ENCODE measurements at regions not wholly inside any gene's neighbourhood (a gene's known extent, or its start where the extent isn't known, plus 50 kb on each side); places are given as distances from the start of the nearest gene placed in this dataset.

- no peak for TF ChIP-seq RB1 (IDR thresholded peaks at IDR 0.05; ENCODE audit: borderline replicate concordance)
- no peak for TF ChIP-seq USF2 (IDR thresholded peaks at IDR 0.05; ENCODE audit: borderline replicate concordance, low read depth, low read length)
- TF ChIP-seq SUPT20H (IDR thresholded peaks at IDR 0.05; ENCODE audit: borderline replicate concordance, control insufficient read depth, low read depth, low read length), result no peak
- TF ChIP-seq RFX5 (IDR thresholded peaks at IDR 0.05; ENCODE audit: low read depth, low read length), result no peak
- no peak for TF ChIP-seq POLR2AphosphoS5 (IDR thresholded peaks at IDR 0.05; ENCODE audit: low read length)
- TF ChIP-seq ZNF217 (IDR thresholded peaks at IDR 0.05), result no peak
- no peak for TF ChIP-seq SMC3 (IDR thresholded peaks at IDR 0.05; ENCODE audit: borderline replicate concordance, low read length)
- TF ChIP-seq CHD1 (IDR thresholded peaks at IDR 0.05; ENCODE audit: low read depth, low read length), result no peak
- TF ChIP-seq JUNB (IDR thresholded peaks at IDR 0.05), result no peak
- in situ Hi-C loops (cut with MboI) (no loop called here), intact Hi-C loops (cut with micrococcal nuclease; ENCODE audit: unreplicated experiment) (no loop called here)
- SMC1A ChIA-PET (ENCODE audit: uncharacterized antibody, unreplicated experiment), result no interaction called here
- no peak overlapping the region for H3K4me3 ChIP-seq
- FAIRE-seq (no peak), DNase-seq (ENCODE audit: low read depth, low spot score) (no peak), ATAC-seq (no peak)
- H3K27ac ChIP-seq (ENCODE audit: control insufficient read depth, insufficient read depth), result no peak overlapping the region
- RAD21 ChIA-PET (ENCODE audit: unreplicated experiment), result no interaction called here
- H3K27me3 ChIP-seq (replicated peaks in 1 of 2; ENCODE audit: control insufficient read depth in 2 of 2, insufficient read depth in 2 of 2, low read length in 1 of 2), result no peaks in the 10 kb centered on the region
- H3K36me3 ChIP-seq (ENCODE audit: control insufficient read depth in 2 of 2, insufficient read depth in 2 of 2, low read length in 1 of 2), result no peaks in the 10 kb centered on the region
- no peaks in the 10 kb centered on the region for H4K20me1 ChIP-seq (ENCODE audit: control insufficient read depth, insufficient read depth)
- H3K79me2 ChIP-seq (ENCODE audit: control insufficient read depth, insufficient read depth, low read length), result no peaks in the 10 kb centered on the region
- no peak overlapping the region for H2AFZ ChIP-seq (ENCODE audit: control insufficient read depth, low read depth, low read length)
- CTCF ChIA-PET, result no interaction called here
- 20% methylated on average over 2 of the region's 2 CpGs for WGBS (ENCODE audit: insufficient coverage, insufficient replicate concordance, low lambda C conversion rate, missing lambda C conversion rate)
- no peak overlapping the region for H3K9ac ChIP-seq (ENCODE audit: control insufficient read depth, insufficient read depth, low read length)
- no TSS peak for BruUV-seq (replicated peaks)
- no peaks in the 10 kb centered on the region for H3K4me1 ChIP-seq (ENCODE audit: control insufficient read depth, insufficient read depth, low read length)
- H3K4me2 ChIP-seq (ENCODE audit: control insufficient read depth, insufficient read depth), result no peak overlapping the region
- H3K9me3 ChIP-seq (replicated peaks; ENCODE audit: control insufficient read depth, insufficient read depth, low read length), result no peaks in the 10 kb centered on the region; the same call in 2 of the 3 replicates
- POLR2A ChIA-PET, result no interaction called here
These were observed 1541.1 kb downstream of the UQCRFS1 start for GRCh38 chr19:27671876-27672275.

GRCh38 chr19:27660428-27660827, 1552.5 kb downstream of the UQCRFS1 start:
- RAD21 ChIA-PET (ENCODE audit: unreplicated experiment), result no interaction called here
- TF ChIP-seq PBX3 (IDR thresholded peaks at IDR 0.05; ENCODE audit: insufficient replicate concordance, low read depth, low read length) (no peak), IKZF1 (conservative IDR thresholded peaks at IDR 0.05) (no peak), MXI1 (IDR thresholded peaks at IDR 0.05; ENCODE audit: low read depth, low read length) (no peak), TCF3 (IDR thresholded peaks at IDR 0.05; ENCODE audit: borderline replicate concordance, insufficient read depth, low read depth, low read length) (no peak), ZNF207 (IDR thresholded peaks at IDR 0.05; ENCODE audit: borderline replicate concordance) (no peak), ASH2L (IDR thresholded peaks at IDR 0.05; ENCODE audit: borderline replicate concordance, low read depth) (no peak), SUPT20H (IDR thresholded peaks at IDR 0.05; ENCODE audit: borderline replicate concordance, control insufficient read depth, low read depth, low read length) (no peak), CREM (IDR thresholded peaks at IDR 0.05; ENCODE audit: low read depth) (no peak), CHD4 (IDR thresholded peaks at IDR 0.05) (no peak), NR2F1 (conservative IDR thresholded peaks at IDR 0.05) (no peak), ZZZ3 (IDR thresholded peaks at IDR 0.05; ENCODE audit: control insufficient read depth, insufficient read length, low read depth) (no peak), FOS (IDR thresholded peaks at IDR 0.05; ENCODE audit: borderline replicate concordance, extremely low read depth, insufficient read length) (no peak)

More at GRCh38 chr19:27660428-27660827, 1552.5 kb downstream of the UQCRFS1 start:
- Histone ChIP-seq H3K27ac (ENCODE audit: control insufficient read depth, insufficient read depth) (no peak overlapping the region), H3K9ac (ENCODE audit: control insufficient read depth, insufficient read depth, low read length) (no peak overlapping the region), H4K20me1 (ENCODE audit: control insufficient read depth, insufficient read depth) (no peaks in the 10 kb centered on the region), H3K4me1 (ENCODE audit: control insufficient read depth, insufficient read depth, low read length) (no peaks in the 10 kb centered on the region), H3K4me2 (ENCODE audit: control insufficient read depth, insufficient read depth) (no peak overlapping the region), H3K27me3 (replicated peaks in 1 of 2; ENCODE audit: control insufficient read depth in 2 of 2, insufficient read depth in 2 of 2, low read length in 1 of 2) (no peaks in the 10 kb centered on the region), H3K36me3 (ENCODE audit: control insufficient read depth in 2 of 2, insufficient read depth in 2 of 2, low read length in 1 of 2) (no peaks in the 10 kb centered on the region), H2AFZ (ENCODE audit: control insufficient read depth, low read depth, low read length) (no peak overlapping the region), H3K4me3 (no peak overlapping the region), H3K79me2 (ENCODE audit: control insufficient read depth, insufficient read depth, low read length) (no peaks in the 10 kb centered on the region), H3K9me3 (replicated peaks; ENCODE audit: control insufficient read depth, insufficient read depth, low read length) (no peaks in the 10 kb centered on the region; the same call in 2 of the 3 replicates)
- ChIA-PET CTCF (no interaction called here), SMC1A (ENCODE audit: uncharacterized antibody, unreplicated experiment) (no interaction called here), POLR2A (no interaction called here)
- BruUV-seq (replicated peaks), result no TSS peak
- intact Hi-C loops (cut with micrococcal nuclease; ENCODE audit: unreplicated experiment) (no loop called here), in situ Hi-C loops (cut with MboI) (no loop called here)
- no peak for DNase-seq (ENCODE audit: low read depth, low spot score)
- ATAC-seq, result no peak
- 0% methylated on average over 1 of the region's 1 CpG for WGBS (ENCODE audit: insufficient coverage, insufficient replicate concordance, low lambda C conversion rate, missing lambda C conversion rate)
- no peak for FAIRE-seq
